Stimulated activated CD8-positive, alpha-beta memory T cell treated with anti-CD3 and anti-CD28 coated beads, Interleukin-7, amount 100 ng/mL, for 48 hours (primary cell): ENCODE measurements at regions not wholly inside any gene's neighbourhood (a gene's known extent, or its start where the extent isn't known, plus 50 kb on each side); places are given as distances from the start of the nearest gene placed in this dataset.
"Not testable (repeated sequence)": the region's sequence is repeated elsewhere in the genome, so short reads cannot be mapped to it uniquely, and the experiment has no call there.

Source experiments
- DNase-seq, 2 donors: peaks; one replicate each; pipeline ENCODE4 v3.0.0-alpha.2; 2020; ENCODE audit warnings: low read depth in 1 of 2; ENCODE audit errors: extremely low read depth in 1 of 2

DNA sequence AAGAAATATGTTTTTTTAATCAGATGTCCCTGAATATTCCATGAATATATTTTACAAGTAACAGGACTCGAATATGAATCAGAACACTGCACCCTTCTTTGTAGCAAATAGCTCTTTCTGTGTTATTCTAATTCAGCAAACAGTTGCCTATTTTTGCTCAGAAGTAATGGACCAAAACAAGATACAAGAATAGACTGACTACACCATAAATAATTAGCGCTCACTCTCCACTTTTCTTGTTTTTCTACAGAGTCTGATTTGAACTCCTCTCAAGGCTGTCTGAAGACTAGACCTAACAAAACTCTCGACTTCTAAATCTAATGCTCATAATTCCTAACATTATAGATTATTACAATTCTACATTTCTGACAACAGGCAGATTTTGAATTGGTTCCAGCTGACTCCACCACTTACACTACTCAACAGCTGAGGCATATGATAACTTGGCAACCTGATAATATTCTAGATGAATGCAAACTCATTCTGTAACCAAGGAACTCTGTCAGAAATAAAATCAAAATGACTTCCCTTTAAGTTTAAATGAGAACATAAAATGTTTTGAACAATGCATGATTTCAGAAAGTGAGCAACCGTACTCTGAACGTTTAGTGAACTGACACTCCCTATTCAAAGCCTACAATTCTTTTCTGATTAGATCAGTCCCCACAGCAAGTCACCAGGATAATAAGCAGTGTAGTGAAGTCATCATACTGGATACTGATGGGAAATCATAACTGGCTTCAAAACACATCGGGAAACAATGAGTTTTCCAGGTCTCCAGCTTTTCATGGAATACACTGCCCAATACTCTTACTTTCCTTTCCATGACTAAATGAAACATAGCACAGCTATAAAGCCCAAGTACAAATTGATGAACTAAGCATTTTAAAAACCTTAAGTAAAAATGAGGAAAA is 114.2 kb upstream of the BEND6 start:
- no peak for DNase-seq

DNA sequence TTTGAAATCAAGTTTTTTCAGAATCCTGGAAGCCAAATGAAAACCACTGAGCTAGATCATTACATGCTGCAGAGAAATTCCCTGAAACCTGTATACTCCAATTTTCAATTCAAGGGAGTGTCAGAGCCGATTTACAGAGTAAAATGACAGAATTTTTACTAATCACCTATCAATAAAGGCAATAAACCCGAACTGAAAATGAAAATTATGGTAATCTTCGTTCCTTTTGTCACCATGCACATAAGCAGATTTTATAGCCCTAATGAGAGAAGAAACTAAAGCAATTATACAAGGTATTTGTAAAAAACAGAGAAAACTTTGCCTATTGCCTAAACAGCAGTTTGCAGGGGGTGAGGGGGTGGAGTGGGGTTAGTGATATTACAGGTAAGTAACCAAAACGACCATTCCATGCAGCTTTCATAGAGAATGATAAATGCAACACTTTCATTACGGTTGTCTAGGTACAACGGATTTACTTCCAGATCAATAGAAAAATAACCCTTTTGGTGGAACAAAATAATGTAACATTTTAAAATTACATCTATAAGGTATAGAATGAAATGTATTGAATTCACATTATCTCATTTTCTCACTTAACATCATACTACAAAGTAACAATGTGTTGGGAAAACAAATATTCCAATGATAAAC is 115.2 kb upstream of the BEND6 start:
- no peak for DNase-seq

- DNase-seq: no peak
These were observed 115.9 kb upstream of the BEND6 start for GRCh38 chr6:56838965-56839364.

DNA sequence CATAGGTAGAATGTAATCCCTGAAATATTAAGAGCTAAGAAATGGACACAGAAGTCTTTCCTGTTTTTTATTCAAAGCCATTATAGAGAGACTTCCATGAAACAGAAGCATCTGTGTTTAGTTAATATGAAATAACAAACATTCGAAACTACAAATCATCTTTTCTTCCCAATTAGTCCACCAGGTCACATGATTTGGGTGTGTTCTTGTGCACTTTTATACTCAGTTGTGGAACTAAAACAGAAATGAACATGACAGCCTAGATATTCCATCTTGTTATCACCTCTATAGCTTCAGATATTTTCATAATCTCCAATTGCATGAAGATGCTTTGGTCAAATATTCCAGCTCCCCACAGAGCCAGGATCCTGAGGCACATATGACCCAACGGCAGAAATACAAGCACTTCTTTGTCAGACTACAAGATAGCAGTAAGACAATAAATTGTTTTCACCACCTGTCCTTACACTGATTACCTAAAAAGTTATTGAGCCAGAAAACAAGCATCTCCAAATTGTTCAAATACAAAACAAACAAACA is 116.8 kb upstream of the BEND6 start:
- no peak for DNase-seq

GRCh38 chr6:56837322-56837894 is 117.5 kb upstream of the BEND6 start:
- no peak for DNase-seq

DNA sequence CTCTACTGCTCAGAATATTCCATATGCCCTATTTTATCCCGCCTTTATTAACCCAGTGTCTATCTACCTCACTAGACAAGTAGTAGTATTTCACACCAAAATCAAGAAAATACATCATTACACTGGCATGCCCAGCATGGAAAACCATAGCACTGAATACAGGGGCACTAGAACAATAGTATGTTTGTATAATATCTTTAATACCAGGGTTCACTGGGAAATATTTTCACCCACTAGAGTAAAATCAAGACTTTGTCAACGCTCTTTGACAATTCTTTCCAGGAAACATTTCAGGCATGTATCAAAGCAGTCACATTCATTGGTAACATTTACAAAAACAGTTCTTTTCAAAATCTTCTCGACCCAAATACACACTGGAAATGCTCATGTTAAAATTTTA is 119.3 kb upstream of the BEND6 start:
- DNase-seq: no peak

- no peak for DNase-seq
These were observed 121.0 kb upstream of the BEND6 start for GRCh38 chr6:56833873-56834272.

DNA sequence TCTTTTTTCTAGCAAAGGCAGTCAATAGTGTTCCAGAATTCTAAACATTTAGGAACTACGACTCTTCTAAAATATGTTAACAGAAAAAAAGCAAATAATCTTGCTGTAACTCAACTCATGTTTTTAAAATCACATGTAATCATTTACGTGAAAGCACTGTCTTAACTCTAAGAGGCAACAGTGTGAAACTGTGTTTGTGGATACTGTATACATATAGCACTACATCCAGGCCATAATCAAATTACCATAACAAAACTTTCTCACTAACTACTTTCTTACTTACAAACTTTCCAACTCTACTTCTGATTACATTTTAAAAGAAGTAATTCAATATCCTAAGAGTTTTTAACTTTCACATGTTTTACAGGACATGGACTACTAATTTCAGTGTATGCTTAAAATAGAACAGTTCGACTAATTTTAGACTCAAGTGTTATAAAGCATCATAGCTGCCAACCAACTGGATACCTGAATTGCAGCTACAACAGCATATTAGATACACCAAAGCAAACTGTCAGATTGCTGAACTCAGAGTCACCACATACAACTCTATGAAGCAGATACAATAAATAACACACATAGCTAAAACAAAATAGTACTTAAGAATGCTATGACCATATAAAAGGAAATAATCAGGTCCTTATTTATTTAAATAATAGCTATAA is 121.6 kb upstream of the BEND6 start:
- no peak for DNase-seq

GRCh38 chr6:56832225-56832624 is 122.7 kb upstream of the BEND6 start:
- DNase-seq: no peak

DNA sequence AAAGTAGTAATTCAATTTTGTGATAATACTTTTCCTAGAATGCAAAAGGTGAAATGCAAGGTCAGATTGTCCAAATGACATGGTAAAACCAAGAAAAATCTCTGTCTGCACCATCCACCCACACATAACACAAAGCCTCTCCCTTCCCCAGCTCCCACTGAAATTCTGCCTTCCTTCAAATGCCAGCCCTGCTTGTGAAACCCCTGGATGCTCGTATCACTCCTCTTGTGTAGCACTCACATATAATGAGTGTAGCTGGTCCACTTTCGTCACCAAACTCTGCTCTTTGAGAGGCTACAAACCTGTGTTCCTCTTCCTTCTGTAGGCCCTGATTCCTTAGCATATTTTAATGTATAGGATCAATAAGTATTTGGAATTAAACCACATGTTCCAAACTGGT is 123.6 kb upstream of the BEND6 start:
- DNase-seq: no peak

GRCh38 chr6:56827908-56828649 is 126.8 kb upstream of the BEND6 start:
- no peak for DNase-seq

DNA sequence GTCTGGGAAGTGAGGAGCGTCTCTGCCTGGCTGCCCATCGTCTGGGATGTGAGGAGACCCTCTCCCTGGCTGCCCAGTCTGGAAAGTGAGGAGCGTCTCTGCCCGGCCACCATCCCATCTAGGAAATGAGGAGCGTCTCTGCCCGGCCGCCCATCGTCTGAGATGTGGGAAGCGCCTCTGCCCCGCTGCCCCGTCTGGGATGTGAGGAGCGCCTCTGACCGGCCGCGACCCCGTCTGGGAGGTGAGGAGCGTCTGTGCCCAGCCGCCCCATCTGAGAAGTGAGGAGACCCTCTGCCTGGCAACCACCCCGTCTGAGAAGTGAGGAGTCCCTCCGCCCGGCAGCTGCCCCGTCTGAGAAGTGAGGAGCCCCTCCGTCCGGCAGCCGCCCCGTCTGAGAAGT is 130.5 kb upstream of the BEND6 start:
- DNase-seq: not testable (repeated sequence)

DNA sequence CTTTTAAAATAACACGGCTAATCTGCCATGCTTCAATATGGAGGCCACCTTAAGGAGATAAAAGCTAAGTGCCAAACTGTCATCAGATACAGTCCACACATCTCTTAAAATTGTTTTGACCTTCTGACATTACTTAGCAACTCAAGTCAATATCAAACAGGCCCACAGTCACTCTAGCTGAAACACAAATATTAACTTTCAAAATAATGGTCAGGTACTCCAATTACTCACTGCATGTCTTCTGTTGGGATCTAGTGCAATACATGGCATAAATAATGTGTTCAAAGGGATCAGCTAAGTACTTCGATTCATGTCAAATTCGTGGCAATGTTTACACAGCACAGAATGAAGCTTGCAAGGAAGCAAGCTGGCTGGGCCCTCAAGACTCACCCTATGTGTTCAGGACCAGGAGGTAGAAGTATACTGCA is 133.9 kb upstream of the BEND6 start:
- DNase-seq: no peak

DNA sequence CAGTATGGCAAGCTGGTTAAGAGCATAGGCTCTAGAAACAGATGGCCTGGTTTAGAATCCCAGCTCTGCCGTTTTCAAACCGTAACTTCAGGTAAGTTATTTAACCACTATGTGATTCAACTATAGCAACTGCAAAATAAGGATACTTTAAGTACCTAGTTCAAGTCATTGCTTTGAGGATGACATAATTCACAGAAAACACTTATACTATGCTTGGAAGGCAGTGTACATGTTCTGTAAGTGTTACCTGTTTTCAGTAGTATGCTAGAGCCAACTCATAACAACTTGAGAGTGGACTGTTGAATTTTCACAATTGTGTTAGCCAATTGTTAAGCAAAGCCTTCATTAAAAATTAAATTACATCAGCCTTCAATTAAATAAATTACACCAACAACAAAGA is 134.8 kb upstream of the BEND6 start:
- no peak for DNase-seq

DNA sequence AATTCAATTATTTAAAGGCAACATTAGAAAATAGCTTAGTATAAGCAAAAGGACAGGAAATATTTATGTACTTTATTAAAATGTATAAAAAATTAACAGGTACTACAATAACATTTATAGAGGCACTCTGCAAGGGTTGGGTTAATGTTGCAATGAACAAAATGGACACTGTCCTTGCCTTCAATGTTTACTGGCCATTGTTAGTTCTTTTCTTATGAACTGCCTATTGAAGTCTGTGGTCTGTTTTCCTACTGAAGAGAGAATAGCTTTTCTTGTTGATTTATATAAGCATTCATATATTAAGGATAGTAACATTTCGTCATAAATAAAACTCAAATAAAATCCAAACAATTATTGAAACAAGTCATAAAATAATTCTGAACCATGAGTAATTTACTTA is 135.3 kb upstream of the BEND6 start:
- no peak for DNase-seq

GRCh38 chr6:56816370-56816769 is 138.5 kb upstream of the BEND6 start:
- DNase-seq: no peak

- DNase-seq: no peak
These were observed 139.5 kb upstream of the BEND6 start for GRCh38 chr6:56815436-56815835.

- no peak for DNase-seq
These were observed 140.1 kb upstream of the BEND6 start for GRCh38 chr6:56814802-56815201.

- DNase-seq: no peak
These were observed 140.6 kb upstream of the BEND6 start for GRCh38 chr6:56814308-56814707.

GRCh38 chr6:56812851-56813250 is 142.1 kb upstream of the BEND6 start:
- not testable (repeated sequence) for DNase-seq
